ENCODE measurements at regions not wholly inside any gene's neighbourhood (a gene's known extent, or its start where the extent isn't known, plus 50 kb on each side); places are given as distances from the start of the nearest gene placed in this dataset.

DNA sequence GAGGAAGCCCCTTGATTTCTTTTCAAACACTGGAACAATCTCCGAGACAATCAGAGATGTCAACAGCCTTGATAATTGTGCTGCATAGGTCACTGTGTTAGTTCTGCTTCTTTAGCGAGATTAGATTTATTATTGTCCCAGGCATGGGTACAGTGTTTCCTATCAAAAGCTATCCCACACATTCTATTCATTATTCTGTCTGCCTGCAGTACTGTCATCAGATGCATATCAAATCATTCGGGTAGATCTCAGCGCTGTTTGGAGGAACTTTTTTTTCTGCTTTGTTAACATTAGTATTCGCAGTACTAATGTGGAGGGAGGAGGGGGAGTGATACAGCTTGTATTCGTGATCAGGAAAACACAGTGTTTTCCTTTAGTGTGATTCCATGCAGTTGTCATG is 208.0 kb downstream of the C11orf91 start:
- no peaks in the 10 kb centered on the region for H3K9me3 Mint-ChIP-seq
- H3K4me1 Mint-ChIP-seq: no peaks in the 10 kb centered on the region
- no peak overlapping the region for H3K27ac Mint-ChIP-seq
- peaks cover 27% of the 10 kb centered on the region for H3K27me3 Mint-ChIP-seq
- no peaks in the 10 kb centered on the region for H3K36me3 Mint-ChIP-seq
- no peak overlapping the region for H3K4me3 Mint-ChIP-seq
- ATAC-seq: no peak

- H3K27ac Mint-ChIP-seq: no peak overlapping the region
- no peaks in the 10 kb centered on the region for H3K36me3 Mint-ChIP-seq
- no peak overlapping the region for H3K4me3 Mint-ChIP-seq
- H3K9me3 Mint-ChIP-seq: no peaks in the 10 kb centered on the region
- H3K27me3 Mint-ChIP-seq: peaks cover 18% of the 10 kb centered on the region
- ATAC-seq: no peak
- no peaks in the 10 kb centered on the region for H3K4me1 Mint-ChIP-seq
Measured at GRCh38 chr11:33490842-33491370, 209.7 kb downstream of the C11orf91 start.

GRCh38 chr11:33488971-33489370 is 211.7 kb downstream of the C11orf91 start:
- Mint-ChIP-seq H3K4me3 (no peak overlapping the region), H3K9me3 (no peaks in the 10 kb centered on the region), H3K27me3 (peaks cover 27% of the 10 kb centered on the region), H3K36me3 (no peaks in the 10 kb centered on the region), H3K27ac (no peak overlapping the region), H3K4me1 (no peaks in the 10 kb centered on the region)
- no peak for ATAC-seq

GRCh38 chr11:33480626-33481025 is 220.0 kb downstream of the C11orf91 start:
- Mint-ChIP-seq H3K9me3 (no peaks in the 10 kb centered on the region), H3K27me3 (peaks cover 39% of the 10 kb centered on the region), H3K4me1 (no peaks in the 10 kb centered on the region), H3K36me3 (no peaks in the 10 kb centered on the region), H3K4me3 (no peak overlapping the region), H3K27ac (no peak overlapping the region)
- ATAC-seq: no peak

DNA sequence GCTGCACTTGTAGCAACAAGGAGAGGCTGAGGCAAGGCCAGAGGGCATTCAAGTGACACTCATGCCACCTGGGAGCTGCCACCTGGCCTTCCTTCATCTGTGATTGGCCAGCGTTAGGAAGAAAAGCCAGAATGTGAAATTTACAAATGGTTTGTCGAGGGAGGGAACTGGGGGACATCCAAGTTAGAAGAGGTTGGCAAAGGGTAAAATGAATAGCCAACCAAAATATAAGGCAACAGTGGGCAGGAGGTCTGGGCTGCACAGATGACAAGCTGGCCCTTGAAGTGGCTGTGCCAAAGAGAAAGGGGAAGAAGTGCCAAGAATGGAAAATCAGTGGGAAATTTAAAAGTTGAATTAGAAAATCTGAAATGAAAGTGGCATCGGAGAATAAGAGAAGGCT is 221.4 kb downstream of the C11orf91 start:
- Mint-ChIP-seq H3K4me1 (no peaks in the 10 kb centered on the region), H3K27ac (no peak overlapping the region), H3K36me3 (no peaks in the 10 kb centered on the region), H3K4me3 (no peak overlapping the region), H3K27me3 (peaks cover 34% of the 10 kb centered on the region), H3K9me3 (no peaks in the 10 kb centered on the region)
- no peak for ATAC-seq

DNA sequence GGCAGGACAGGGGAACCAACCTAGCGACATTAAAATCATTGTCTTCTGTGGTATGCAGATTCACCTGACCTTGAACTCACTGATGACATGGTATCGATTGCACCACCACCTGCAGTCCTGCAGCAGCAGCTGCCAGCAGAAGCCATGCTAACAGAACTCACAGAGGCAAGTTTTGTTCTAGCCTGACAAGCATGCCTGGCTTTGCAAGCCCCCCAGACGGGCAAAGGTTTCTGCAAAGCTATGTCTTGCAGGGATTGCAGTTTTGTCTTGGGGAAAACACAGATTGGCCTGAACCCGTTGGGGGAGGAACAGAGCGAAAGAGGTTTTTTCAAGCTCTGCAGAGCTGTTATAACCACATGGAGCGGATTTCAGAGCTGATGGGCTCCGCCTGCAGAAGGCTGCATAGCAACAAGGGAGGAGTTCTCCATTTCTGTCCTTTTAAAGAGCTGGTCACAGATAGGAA is 221.0 kb downstream of the HIPK3 start:
- ATAC-seq: peak; percentile 89
- H3K27ac Mint-ChIP-seq: no peak overlapping the region

GRCh38 chr11:33476945-33477606 is 219.9 kb downstream of the HIPK3 start:
- H3K9me3 Mint-ChIP-seq: no peaks in the 10 kb centered on the region

More for the DNA sequence above, 221.0 kb downstream of the HIPK3 start:
- Mint-ChIP-seq H3K4me1 (no peaks in the 10 kb centered on the region), H3K9me3 (no peaks in the 10 kb centered on the region), H3K4me3 (no peak overlapping the region), H3K27me3 (peaks cover 42% of the 10 kb centered on the region), H3K36me3 (no peaks in the 10 kb centered on the region)

GRCh38 chr11:33475993-33476392 is 218.8 kb downstream of the HIPK3 start:
- H3K27me3 Mint-ChIP-seq: peaks cover 30% of the 10 kb centered on the region
- no peak overlapping the region for H3K27ac Mint-ChIP-seq
- no peak for ATAC-seq

More at GRCh38 chr11:33476945-33477606, 219.9 kb downstream of the HIPK3 start:
- no peak overlapping the region for H3K4me3 Mint-ChIP-seq
- peaks cover 37% of the 10 kb centered on the region for H3K27me3 Mint-ChIP-seq
- ATAC-seq: peak; percentile 32
- H3K4me1 Mint-ChIP-seq: no peaks in the 10 kb centered on the region
- no peaks in the 10 kb centered on the region for H3K36me3 Mint-ChIP-seq
- no peak overlapping the region for H3K27ac Mint-ChIP-seq

GRCh38 chr11:33474866-33475265 is 217.7 kb downstream of the HIPK3 start:
- Mint-ChIP-seq H3K4me3 (no peak overlapping the region), H3K27me3 (peaks cover 30% of the 10 kb centered on the region), H3K27ac (no peak overlapping the region), H3K9me3 (no peaks in the 10 kb centered on the region), H3K4me1 (no peaks in the 10 kb centered on the region), H3K36me3 (no peaks in the 10 kb centered on the region)
- no peak for ATAC-seq

More at GRCh38 chr11:33475993-33476392, 218.8 kb downstream of the HIPK3 start:
- Mint-ChIP-seq H3K4me1 (no peaks in the 10 kb centered on the region), H3K36me3 (no peaks in the 10 kb centered on the region), H3K9me3 (no peaks in the 10 kb centered on the region), H3K4me3 (no peak overlapping the region)

DNA sequence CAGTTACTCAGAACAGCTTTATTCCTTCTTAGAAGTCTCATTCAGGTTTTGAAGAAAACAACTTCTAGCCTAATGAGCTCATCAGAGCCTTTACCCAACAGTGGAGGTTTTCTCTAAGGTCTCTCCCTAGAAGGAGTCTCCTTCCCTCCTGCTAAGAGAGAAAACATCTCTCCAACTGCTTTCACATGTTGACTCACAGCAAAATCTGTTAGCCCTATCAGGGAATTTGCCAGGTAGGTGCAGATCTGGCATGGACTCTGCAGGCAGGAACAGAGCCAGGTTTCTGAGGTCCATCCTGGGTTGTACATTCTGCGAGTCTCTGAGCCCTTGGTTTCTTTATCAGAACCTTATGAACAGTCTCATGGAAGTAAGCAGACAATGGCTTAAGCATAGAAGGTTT is 214.4 kb downstream of the HIPK3 start:
- Mint-ChIP-seq H3K27me3 (peaks cover 22% of the 10 kb centered on the region), H3K27ac (no peak overlapping the region), H3K4me3 (no peak overlapping the region), H3K9me3 (no peaks in the 10 kb centered on the region), H3K36me3 (no peaks in the 10 kb centered on the region), H3K4me1 (no peaks in the 10 kb centered on the region)
- ATAC-seq: no peak

- Mint-ChIP-seq H3K27me3 (peaks cover 30% of the 10 kb centered on the region), H3K36me3 (no peaks in the 10 kb centered on the region), H3K4me3 (no peak overlapping the region)
Measured at GRCh38 chr11:33467966-33468365, 210.8 kb downstream of the HIPK3 start.

GRCh38 chr11:33463059-33463458 is 205.9 kb downstream of the HIPK3 start:
- ATAC-seq: no peak
- H3K36me3 Mint-ChIP-seq: no peaks in the 10 kb centered on the region
- no peak overlapping the region for H3K4me3 Mint-ChIP-seq
- no peaks in the 10 kb centered on the region for H3K4me1 Mint-ChIP-seq
- H3K27me3 Mint-ChIP-seq: peaks cover 26% of the 10 kb centered on the region
- H3K9me3 Mint-ChIP-seq: no peaks in the 10 kb centered on the region
- no peak overlapping the region for H3K27ac Mint-ChIP-seq

More at GRCh38 chr11:33467966-33468365, 210.8 kb downstream of the HIPK3 start:
- Mint-ChIP-seq H3K4me1 (no peaks in the 10 kb centered on the region), H3K9me3 (no peaks in the 10 kb centered on the region), H3K27ac (no peak overlapping the region)
- ATAC-seq: no peak

DNA sequence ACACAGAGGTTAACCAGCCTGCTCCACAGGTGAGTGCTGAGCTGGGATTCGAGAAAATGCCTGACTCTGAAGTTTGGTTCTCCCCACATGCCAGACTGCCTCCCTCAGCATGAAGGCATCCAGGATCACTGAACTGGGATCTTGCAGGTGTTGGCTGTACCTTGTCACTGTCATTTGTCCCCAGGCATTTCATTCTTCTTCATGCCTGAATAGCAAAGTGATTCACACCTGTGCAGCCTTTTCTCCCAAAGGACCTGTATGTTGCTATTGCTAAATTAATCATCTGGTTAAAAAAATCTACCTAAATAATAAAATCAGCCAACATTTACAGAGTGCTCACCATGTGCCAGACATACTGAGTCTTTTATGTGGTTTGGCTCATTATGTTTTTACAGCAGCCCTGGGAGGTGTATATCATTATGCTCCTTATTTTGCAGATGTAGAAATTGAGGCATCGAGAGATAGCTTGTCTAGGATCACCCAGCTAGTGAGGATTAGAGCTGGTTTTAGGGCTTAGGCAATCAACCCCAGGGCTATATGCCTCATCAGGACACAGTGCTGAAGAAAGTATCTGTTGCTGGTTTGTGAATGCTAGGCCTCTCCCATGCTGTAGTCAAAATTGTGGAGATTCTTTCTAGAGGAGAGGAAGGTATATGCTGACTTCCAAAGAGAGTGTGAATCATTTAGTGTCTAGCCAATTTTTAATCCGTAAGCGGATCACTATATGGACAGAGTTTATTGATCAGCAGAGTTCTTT is 204.4 kb downstream of the HIPK3 start:
- Mint-ChIP-seq H3K27ac (no peak overlapping the region), H3K36me3 (no peaks in the 10 kb centered on the region), H3K4me3 (no peak overlapping the region), H3K9me3 (no peaks in the 10 kb centered on the region), H3K27me3 (peaks cover 30% of the 10 kb centered on the region), H3K4me1 (no peaks in the 10 kb centered on the region)
- ATAC-seq: peak; percentile 11

GRCh38 chr11:33457948-33458347 is 200.8 kb downstream of the HIPK3 start:
- Mint-ChIP-seq H3K27me3 (peaks cover 16% of the 10 kb centered on the region), H3K36me3 (no peaks in the 10 kb centered on the region), H3K27ac (no peak overlapping the region), H3K4me3 (no peak overlapping the region), H3K4me1 (no peaks in the 10 kb centered on the region), H3K9me3 (no peaks in the 10 kb centered on the region)
- ATAC-seq: no peak

DNA sequence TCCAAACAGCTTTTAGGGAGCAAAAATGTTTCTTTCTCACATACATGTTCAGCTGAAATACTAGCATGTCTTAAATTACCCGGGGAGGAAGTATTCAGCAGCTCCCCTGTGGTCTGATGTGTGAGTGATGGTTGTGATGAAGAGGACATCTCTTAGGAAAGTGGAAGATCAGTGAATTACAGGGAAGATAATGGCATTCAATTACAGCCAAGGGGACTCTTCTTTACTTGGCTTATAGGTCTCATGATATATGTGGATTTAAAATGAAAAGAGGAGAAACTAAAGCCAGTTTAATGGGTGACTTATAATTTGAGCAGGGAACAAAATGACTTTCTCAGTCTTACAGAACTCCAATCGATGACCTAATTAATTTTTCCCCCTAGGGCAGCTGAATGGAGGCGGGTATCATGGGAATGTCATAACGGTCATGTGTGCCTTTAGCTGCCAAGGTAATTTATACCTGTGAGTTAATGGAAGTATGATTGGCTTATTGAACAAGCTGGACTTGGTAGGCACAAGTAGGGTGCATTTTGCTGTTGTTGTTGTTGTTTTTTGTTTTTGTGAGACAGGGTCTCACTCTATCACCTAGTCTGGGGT is 198.8 kb downstream of the HIPK3 start:
- H3K27ac Mint-ChIP-seq: no peak overlapping the region

More for the DNA sequence above, 198.8 kb downstream of the HIPK3 start:
- H3K27me3 Mint-ChIP-seq: peaks cover 31% of the 10 kb centered on the region
- H3K36me3 Mint-ChIP-seq: no peaks in the 10 kb centered on the region
- no peak overlapping the region for H3K4me3 Mint-ChIP-seq
- H3K9me3 Mint-ChIP-seq: no peaks in the 10 kb centered on the region
- ATAC-seq: no peak
- no peaks in the 10 kb centered on the region for H3K4me1 Mint-ChIP-seq

All from stimulated activated memory B cell treated with anti-CD40 and anti-IgM and Interleukin-4, amounts not matched to agents 10 μg/mL and 1 μg/mL and 100 μg/mL, for 72 hours (primary cell).